GM23338 (cell line): ENCODE measurements at regions not wholly inside any gene's neighbourhood (a gene's known extent, or its start where the extent isn't known, plus 50 kb on each side); places are given as distances from the start of the nearest gene placed in this dataset.

ENCODE experiments used
- ATAC-seq: fragments of 200-7000 bp; cut with Tn5 transposase; 3 replicates; pipeline ENCODE4 v1.9.1; 2020
- DNase-seq: peaks from one replicate; pipeline ENCODE4 v3.0.0-alpha.2; 2015; ENCODE audit warnings: low spot score
- H2AFZ ChIP-seq: fragments of 200-600 bp; sonication (generic); 2 replicates; pipeline ENCODE4 v1.8.0; 2016; ENCODE audit warnings: antibody characterized with exemption, mild to moderate bottlenecking, moderate library complexity
- H3F3A ChIP-seq: fragments of 200-600 bp; sonication (generic); replicated peaks from 2 replicates; pipeline ENCODE4 v1.8.0; 2017; ENCODE audit warnings: antibody characterized with exemption, mixed run types, low read depth
- H3K27ac ChIP-seq: fragments of 200-600 bp; sonication (generic); 2 replicates; pipeline ENCODE4 v1.6.1; 2016; ENCODE audit warnings: low read depth
- H3K27me3 ChIP-seq: fragments of 200-600 bp; sonication (generic); 2 replicates; pipeline ENCODE4 v1.8.0; 2016; ENCODE audit warnings: mild to moderate bottlenecking, mixed run types, moderate library complexity; ENCODE audit not compliant: insufficient read depth
- H3K36me3 ChIP-seq: fragments of 200-600 bp; sonication (generic); 2 replicates; pipeline ENCODE4 v1.8.0; 2016; ENCODE audit warnings: mild to moderate bottlenecking; ENCODE audit not compliant: insufficient read depth
- H3K4me1 ChIP-seq: fragments of 200-600 bp; sonication (generic); 2 replicates; pipeline ENCODE4 v1.8.0; 2016; ENCODE audit warnings: mild to moderate bottlenecking, moderate library complexity; ENCODE audit not compliant: insufficient read depth
- H3K4me2 ChIP-seq: fragments of 200-600 bp; sonication (generic); 2 replicates; pipeline ENCODE4 v1.7.1; 2017; ENCODE audit warnings: mixed run types
- H3K4me3 ChIP-seq: fragments of 200-600 bp; sonication (generic); 2 replicates; pipeline ENCODE4 v1.6.1; 2016; ENCODE audit warnings: mixed run types
- H3K79me2 ChIP-seq: fragments of 200-600 bp; sonication (generic); replicated peaks from 2 replicates; pipeline ENCODE4 v1.8.0; 2017; ENCODE audit warnings: mild to moderate bottlenecking; ENCODE audit not compliant: insufficient read depth
- H3K9me2 ChIP-seq: fragments of 200-600 bp; sonication (generic); 2 replicates; pipeline ENCODE4 v1.8.0; 2017; ENCODE audit not compliant: insufficient read depth
- H4K20me1 ChIP-seq: fragments of 200-600 bp; sonication (generic); replicated peaks from 2 replicates; pipeline ENCODE4 v1.8.0; 2017; ENCODE audit warnings: mild to moderate bottlenecking; ENCODE audit not compliant: insufficient read depth
- H3K27ac Mint-ChIP-seq: 2 replicates; pipeline ENCODE4 v1.8.0; 2020; ENCODE audit warnings: inconsistent platforms, mild to moderate bottlenecking, moderate library complexity, mixed read lengths
- H3K27me3 Mint-ChIP-seq: 3 replicates; pipeline ENCODE4 v1.8.0; 2022; ENCODE audit warnings: low read depth, mild to moderate bottlenecking, moderate library complexity, mixed read lengths, inconsistent platforms; ENCODE audit not compliant: insufficient read depth, poor library complexity
- H3K36me3 Mint-ChIP-seq: 3 replicates; pipeline ENCODE4 v1.8.0; 2021; ENCODE audit warnings: low read depth, mild to moderate bottlenecking, inconsistent platforms, moderate library complexity, mixed read lengths
- H3K4me1 Mint-ChIP-seq: 3 replicates; pipeline ENCODE4 v1.8.0; 2020; ENCODE audit warnings: mild to moderate bottlenecking, inconsistent platforms, mixed read lengths
- H3K4me3 Mint-ChIP-seq: 3 replicates; pipeline ENCODE4 v1.8.0; 2021; ENCODE audit warnings: moderate library complexity, mild to moderate bottlenecking, inconsistent platforms, mixed read lengths
- H3K9me3 Mint-ChIP-seq: 3 replicates; pipeline ENCODE4 v1.8.0; 2020; ENCODE audit warnings: moderate library complexity, mild to moderate bottlenecking, inconsistent platforms, mixed read lengths
- CREB1 ChIP-seq: fragments of 250-450 bp; sonication (Bioruptor Pico); IDR thresholded peaks from 2 replicates; pipeline ENCODE4 v1.5.0; 2020; ENCODE audit warnings: low read depth, mild to moderate bottlenecking, moderate library complexity
- ETS1 ChIP-seq: IDR thresholded peaks from 2 replicates; pipeline ENCODE4 v1.6.1; 2016; ENCODE audit warnings: antibody characterized with exemption
- JUNB ChIP-seq: IDR thresholded peaks from one replicate; pipeline ENCODE4 v1.6.1; 2016; ENCODE audit warnings: antibody characterized with exemption; ENCODE audit not compliant: unreplicated experiment
- NANOG ChIP-seq: IDR thresholded peaks from 2 replicates; pipeline ENCODE4 v1.6.1; 2016; ENCODE audit warnings: antibody characterized with exemption, borderline replicate concordance
- STAT1 ChIP-seq: IDR thresholded peaks from one replicate; pipeline ENCODE4 v1.6.1; 2016; ENCODE audit warnings: antibody characterized with exemption; ENCODE audit not compliant: unreplicated experiment
- ZNF462 ChIP-seq: fragments of 250-450 bp; sonication (Bioruptor Pico); IDR thresholded peaks from 2 replicates; pipeline ENCODE4 v1.5.0; 2020; ENCODE audit warnings: mild to moderate bottlenecking, moderate library complexity

GRCh38 chr2:76679025-76679396 is 843.2 kb downstream of the LRRTM4 start:
- TF ChIP-seq ETS1: 0 out of 2 replicates have a peak, but pooled peaks have one; percentile 33
- no peak for TF ChIP-seq JUNB
- H3K9me3 Mint-ChIP-seq: no peaks in the 10 kb centered on the region
- peaks cover 3% of the 10 kb centered on the region; the same call in 1 of the 3 replicates for H3K36me3 Mint-ChIP-seq
- Histone ChIP-seq H3K4me3 (peak overlapping the region; percentile 29; the same call in 1 of the 2 replicates), H4K20me1 (no peaks in the 10 kb centered on the region), H3K36me3 (no peaks in the 10 kb centered on the region), H3F3A (no peaks in the 10 kb centered on the region), H3K4me1 (peaks cover 19% of the 10 kb centered on the region), H2AFZ (peak overlapping the region; percentile 48; the same call in 1 of the 2 replicates), H3K79me2 (no peaks in the 10 kb centered on the region), H3K27ac (no peak overlapping the region), H3K9me2 (no peaks in the 10 kb centered on the region), H3K27me3 (no peaks in the 10 kb centered on the region), H3K4me2 (peak overlapping the region; percentile 69)
- 0 out of 3 replicates have a peak overlapping the region, but pooled peaks have one; percentile 7 for H3K4me3 Mint-ChIP-seq
- H3K27ac Mint-ChIP-seq: peak overlapping the region; percentile 74
- no peak for DNase-seq
- no peaks in the 10 kb centered on the region for H3K27me3 Mint-ChIP-seq
- H3K4me1 Mint-ChIP-seq: peaks cover 15% of the 10 kb centered on the region
- ATAC-seq: no peak

GRCh38 chr2:76678383-76679024 is 843.7 kb downstream of the LRRTM4 start:
- no peaks in the 10 kb centered on the region for H4K20me1 ChIP-seq
- H3K27ac ChIP-seq: peak overlapping the region; percentile 11; the same call in 1 of the 2 replicates
- no peak for TF ChIP-seq JUNB
- no peak for TF ChIP-seq CREB1 (CRISPR knock-in tag)
- no peak for TF ChIP-seq STAT1
- peak; percentile 31; the same call in 1 of the 2 replicates for TF ChIP-seq NANOG
- TF ChIP-seq ZNF462 (CRISPR knock-in tag): no peak
- TF ChIP-seq ETS1: no peak; the same call in 1 of the 2 replicates
- peak overlapping the region; percentile 48; the same call in 1 of the 2 replicates for H2AFZ ChIP-seq
- no peaks in the 10 kb centered on the region for H3K27me3 ChIP-seq
- no peaks in the 10 kb centered on the region for H3F3A ChIP-seq
- Mint-ChIP-seq H3K27me3 (no peaks in the 10 kb centered on the region), H3K4me3 (no peak overlapping the region), H3K27ac (no peak overlapping the region; the same call in 1 of the 2 replicates), H3K36me3 (peaks cover 3% of the 10 kb centered on the region; the same call in 1 of the 3 replicates), H3K9me3 (no peaks in the 10 kb centered on the region), H3K4me1 (peaks cover 15% of the 10 kb centered on the region)
- peak; percentile 54 for DNase-seq
- H3K4me1 ChIP-seq: peaks cover 19% of the 10 kb centered on the region
- H3K9me2 ChIP-seq: no peaks in the 10 kb centered on the region
- no peak for ATAC-seq
- peak overlapping the region; percentile 69 for H3K4me2 ChIP-seq
- no peaks in the 10 kb centered on the region for H3K79me2 ChIP-seq
- H3K4me3 ChIP-seq: peak overlapping the region; percentile 29; the same call in 1 of the 2 replicates
- H3K36me3 ChIP-seq: no peaks in the 10 kb centered on the region
